ENCODE measurements at regions not wholly inside any gene's neighbourhood (a gene's known extent, or its start where the extent isn't known, plus 50 kb on each side); places are given as distances from the start of the nearest gene placed in this dataset.

DNA sequence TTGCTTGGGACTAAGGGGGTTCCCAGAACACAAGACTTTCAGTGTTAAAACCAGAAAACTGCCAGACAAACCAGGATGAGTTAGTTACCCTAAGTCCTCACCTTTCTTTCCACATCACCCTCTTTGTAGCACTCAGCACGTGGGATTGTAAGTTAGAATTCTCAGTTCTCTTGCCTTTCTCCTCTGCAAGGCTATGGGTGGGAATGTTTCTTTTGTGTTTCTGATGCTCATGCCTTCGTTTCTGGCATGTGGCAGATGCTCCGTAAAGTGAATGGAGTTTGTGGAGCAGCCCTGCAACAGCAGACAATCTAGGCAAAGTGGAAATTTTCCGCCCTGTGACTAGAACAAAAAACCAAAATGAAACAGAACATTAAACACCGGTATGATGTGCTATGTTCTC lies 64.7 kb upstream of the SPP1 start:
- TF ChIP-seq, protein P1, sequence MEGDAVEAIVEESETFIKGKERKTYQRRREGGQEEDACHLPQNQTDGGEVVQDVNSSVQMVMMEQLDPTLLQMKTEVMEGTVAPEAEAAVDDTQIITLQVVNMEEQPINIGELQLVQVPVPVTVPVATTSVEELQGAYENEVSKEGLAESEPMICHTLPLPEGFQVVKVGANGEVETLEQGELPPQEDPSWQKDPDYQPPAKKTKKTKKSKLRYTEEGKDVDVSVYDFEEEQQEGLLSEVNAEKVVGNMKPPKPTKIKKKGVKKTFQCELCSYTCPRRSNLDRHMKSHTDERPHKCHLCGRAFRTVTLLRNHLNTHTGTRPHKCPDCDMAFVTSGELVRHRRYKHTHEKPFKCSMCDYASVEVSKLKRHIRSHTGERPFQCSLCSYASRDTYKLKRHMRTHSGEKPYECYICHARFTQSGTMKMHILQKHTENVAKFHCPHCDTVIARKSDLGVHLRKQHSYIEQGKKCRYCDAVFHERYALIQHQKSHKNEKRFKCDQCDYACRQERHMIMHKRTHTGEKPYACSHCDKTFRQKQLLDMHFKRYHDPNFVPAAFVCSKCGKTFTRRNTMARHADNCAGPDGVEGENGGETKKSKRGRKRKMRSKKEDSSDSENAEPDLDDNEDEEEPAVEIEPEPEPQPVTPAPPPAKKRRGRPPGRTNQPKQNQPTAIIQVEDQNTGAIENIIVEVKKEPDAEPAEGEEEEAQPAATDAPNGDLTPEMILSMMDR (IDR thresholded peaks at IDR 0.05), result no peak
- TF ChIP-seq POLR2AphosphoS5 (IDR thresholded peaks at IDR 0.05; ENCODE audit: low read depth, low read length) (no peak), SIN3A (IDR thresholded peaks at IDR 0.05; ENCODE audit: borderline replicate concordance, insufficient read depth, low read depth, low read length) (no peak), TCF7L2 (IDR thresholded peaks at IDR 0.05; ENCODE audit: low read depth, low read length) (no peak)
- TF ChIP-seq, protein P2, sequence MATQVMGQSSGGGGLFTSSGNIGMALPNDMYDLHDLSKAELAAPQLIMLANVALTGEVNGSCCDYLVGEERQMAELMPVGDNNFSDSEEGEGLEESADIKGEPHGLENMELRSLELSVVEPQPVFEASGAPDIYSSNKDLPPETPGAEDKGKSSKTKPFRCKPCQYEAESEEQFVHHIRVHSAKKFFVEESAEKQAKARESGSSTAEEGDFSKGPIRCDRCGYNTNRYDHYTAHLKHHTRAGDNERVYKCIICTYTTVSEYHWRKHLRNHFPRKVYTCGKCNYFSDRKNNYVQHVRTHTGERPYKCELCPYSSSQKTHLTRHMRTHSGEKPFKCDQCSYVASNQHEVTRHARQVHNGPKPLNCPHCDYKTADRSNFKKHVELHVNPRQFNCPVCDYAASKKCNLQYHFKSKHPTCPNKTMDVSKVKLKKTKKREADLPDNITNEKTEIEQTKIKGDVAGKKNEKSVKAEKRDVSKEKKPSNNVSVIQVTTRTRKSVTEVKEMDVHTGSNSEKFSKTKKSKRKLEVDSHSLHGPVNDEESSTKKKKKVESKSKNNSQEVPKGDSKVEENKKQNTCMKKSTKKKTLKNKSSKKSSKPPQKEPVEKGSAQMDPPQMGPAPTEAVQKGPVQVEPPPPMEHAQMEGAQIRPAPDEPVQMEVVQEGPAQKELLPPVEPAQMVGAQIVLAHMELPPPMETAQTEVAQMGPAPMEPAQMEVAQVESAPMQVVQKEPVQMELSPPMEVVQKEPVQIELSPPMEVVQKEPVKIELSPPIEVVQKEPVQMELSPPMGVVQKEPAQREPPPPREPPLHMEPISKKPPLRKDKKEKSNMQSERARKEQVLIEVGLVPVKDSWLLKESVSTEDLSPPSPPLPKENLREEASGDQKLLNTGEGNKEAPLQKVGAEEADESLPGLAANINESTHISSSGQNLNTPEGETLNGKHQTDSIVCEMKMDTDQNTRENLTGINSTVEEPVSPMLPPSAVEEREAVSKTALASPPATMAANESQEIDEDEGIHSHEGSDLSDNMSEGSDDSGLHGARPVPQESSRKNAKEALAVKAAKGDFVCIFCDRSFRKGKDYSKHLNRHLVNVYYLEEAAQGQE (IDR thresholded peaks at IDR 0.05; ENCODE audit: insufficient read depth in 1 of 2, low read depth in 2 of 2, low read length in 1 of 2), result no peak

All from Panc1 (cell line).